KG1 (cell line): ENCODE measurements at regions not wholly inside any gene's neighbourhood (a gene's known extent, or its start where the extent isn't known, plus 50 kb on each side); places are given as distances from the start of the nearest gene placed in this dataset.

Source experiments
- DNase-seq: peaks from one replicate; lab custom pipeline; 2025; lab: John Stamatoyannopoulos, UW

GRCh38 chr3:189500798-189501495 is 130.2 kb upstream of the TP63 start:
- no peak for DNase-seq

GRCh38 chr3:189502256-189502655 is 128.9 kb upstream of the TP63 start:
- DNase-seq = no peak

GRCh38 chr3:189502676-189503257 is 128.4 kb upstream of the TP63 start:
- no peak for DNase-seq

GRCh38 chr3:189507856-189508255 is 123.3 kb upstream of the TP63 start:
- no peak for DNase-seq

- DNase-seq = no peak
These were observed 122.2 kb upstream of the TP63 start for GRCh38 chr3:189508784-189509501.

- DNase-seq = peak; percentile 3
These were observed 119.2 kb upstream of the TP63 start for GRCh38 chr3:189512039-189512438.

- no peak for DNase-seq
These were observed 118.4 kb upstream of the TP63 start for GRCh38 chr3:189512821-189513220.

GRCh38 chr3:189513281-189514117 is 117.7 kb upstream of the TP63 start:
- no peak for DNase-seq

GRCh38 chr3:189516039-189516438 is 115.2 kb upstream of the TP63 start:
- no peak for DNase-seq

- no peak for DNase-seq
These were observed 113.2 kb upstream of the TP63 start for GRCh38 chr3:189517981-189518380.

- DNase-seq = no peak
These were observed 111.7 kb upstream of the TP63 start for GRCh38 chr3:189519458-189519857.

- no peak for DNase-seq
These were observed 101.7 kb upstream of the TP63 start for GRCh38 chr3:189529468-189529867.

- DNase-seq = no peak
These were observed 101.2 kb upstream of the TP63 start for GRCh38 chr3:189529889-189530471.

- peak; percentile 35 for DNase-seq
These were observed 100.4 kb upstream of the TP63 start for GRCh38 chr3:189530822-189531221.

GRCh38 chr3:189531271-189531670 is 99.9 kb upstream of the TP63 start:
- no peak for DNase-seq

- no peak for DNase-seq
These were observed 96.7 kb upstream of the TP63 start for GRCh38 chr3:189534531-189534930.

- DNase-seq = no peak
These were observed 94.1 kb upstream of the TP63 start for GRCh38 chr3:189537135-189537534.

- no peak for DNase-seq
These were observed 83.7 kb upstream of the TP63 start for GRCh38 chr3:189547448-189547847.

- DNase-seq = no peak
These were observed 83.1 kb upstream of the TP63 start for GRCh38 chr3:189548053-189548452.

- DNase-seq = no peak
These were observed 80.2 kb upstream of the TP63 start for GRCh38 chr3:189551007-189551406.

GRCh38 chr3:189554868-189555557 is 76.2 kb upstream of the TP63 start:
- no peak for DNase-seq

GRCh38 chr3:189555558-189555881 is 75.7 kb upstream of the TP63 start:
- no peak for DNase-seq
